HUDEP-2 (cell line): ENCODE measurements at regions not wholly inside any gene's neighbourhood (a gene's known extent, or its start where the extent isn't known, plus 50 kb on each side); places are given as distances from the start of the nearest gene placed in this dataset.

Source experiments
- DNase-seq, 76 experiments: peaks; one replicate each; lab custom pipeline; 2025; ENCODE audit not compliant: unreplicated experiment in 76 of 76; lab: John Stamatoyannopoulos, UW

DNA sequence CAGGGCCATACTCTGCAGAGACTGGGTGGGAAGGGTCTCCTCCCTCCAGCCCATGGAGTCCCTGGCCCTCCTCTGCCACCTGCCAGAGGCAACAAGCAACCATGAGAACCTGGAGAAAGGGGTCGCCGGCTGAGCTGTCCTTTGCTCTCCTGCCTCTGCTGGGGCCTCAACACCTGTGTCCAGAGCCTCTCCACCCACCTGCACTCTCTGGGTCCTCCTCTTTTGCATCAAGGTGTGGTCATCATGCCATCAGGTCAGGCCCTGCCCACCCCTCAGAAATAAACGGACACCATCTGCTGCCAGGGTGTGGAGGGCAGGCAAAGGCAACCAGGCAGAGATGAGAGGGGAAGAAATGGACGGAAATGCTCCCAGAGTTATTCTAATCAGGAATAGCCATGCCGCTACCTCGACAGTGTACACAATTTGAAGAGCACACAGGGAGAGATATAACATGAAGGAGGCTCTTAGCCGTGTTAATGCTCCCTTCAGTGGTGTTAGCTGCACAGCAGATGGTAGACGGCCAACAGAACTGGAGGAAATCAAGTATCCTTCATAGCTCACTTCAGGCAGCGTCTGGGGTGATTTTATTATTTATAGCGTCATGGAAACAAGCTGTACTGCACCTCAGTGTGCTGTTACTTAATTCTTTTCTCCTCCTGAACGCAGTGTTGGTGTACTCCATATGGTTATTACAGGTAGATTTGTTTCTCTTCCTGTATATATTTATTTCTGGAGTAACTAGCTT lies 247.9 kb downstream of the TSN start:
- no peak for DNase-seq

DNA sequence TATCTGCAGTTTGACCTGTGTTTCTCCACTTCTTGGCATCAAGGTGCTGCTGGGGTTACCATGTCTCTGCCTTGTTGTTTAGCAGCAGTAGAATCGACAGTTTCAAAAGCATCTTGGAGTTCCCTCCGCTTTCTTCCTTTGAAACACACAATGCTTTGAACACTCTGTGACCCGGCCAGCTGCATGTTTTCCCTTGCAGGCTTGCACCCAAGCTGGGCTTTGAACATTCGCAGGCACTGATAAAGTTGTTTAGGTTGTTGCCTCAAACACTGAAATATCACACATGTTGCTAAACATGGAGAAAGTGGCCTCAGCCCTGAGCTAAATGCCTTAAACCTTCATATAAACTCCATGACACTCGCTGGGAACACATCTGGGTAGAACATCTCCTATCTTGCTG lies 251.7 kb downstream of the TSN start:
- no peak for DNase-seq

GRCh38 chr2:122007577-122007976 lies 252.1 kb downstream of the TSN start:
- DNase-seq = no peak

GRCh38 chr2:122009561-122009960 lies 254.1 kb downstream of the TSN start:
- no peak for DNase-seq

- no peak for DNase-seq
Observed at GRCh38 chr2:122011493-122012270, 256.2 kb downstream of the TSN start.

GRCh38 chr2:122018736-122019135 lies 263.3 kb downstream of the TSN start:
- no peak for DNase-seq

GRCh38 chr2:122019724-122020123 lies 264.3 kb downstream of the TSN start:
- DNase-seq = no peak

- no peak for DNase-seq
Observed at GRCh38 chr2:122020377-122020776, 264.9 kb downstream of the TSN start.

GRCh38 chr2:122021941-122022340 lies 266.5 kb downstream of the TSN start:
- no peak for DNase-seq

DNA sequence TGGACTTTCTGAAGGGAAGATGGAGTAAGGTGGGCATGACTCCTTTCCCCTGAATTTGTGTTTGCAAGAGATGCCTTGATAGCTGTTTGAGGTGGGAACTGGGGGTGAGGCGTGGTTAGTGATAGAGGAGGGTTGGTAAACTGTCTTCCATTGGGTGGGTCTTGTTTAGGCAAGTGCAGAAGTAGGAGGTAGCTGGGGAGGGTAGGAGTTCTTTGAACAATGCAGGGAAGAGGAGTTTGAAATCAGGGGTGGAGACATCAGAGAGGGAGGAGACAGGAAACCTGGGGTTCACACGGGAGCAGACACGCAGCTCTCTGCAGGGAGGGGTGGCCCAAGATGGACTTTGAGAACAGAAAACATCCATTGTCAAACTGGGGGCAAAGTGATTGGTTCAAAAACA lies 267.1 kb downstream of the TSN start:
- no peak for DNase-seq

DNA sequence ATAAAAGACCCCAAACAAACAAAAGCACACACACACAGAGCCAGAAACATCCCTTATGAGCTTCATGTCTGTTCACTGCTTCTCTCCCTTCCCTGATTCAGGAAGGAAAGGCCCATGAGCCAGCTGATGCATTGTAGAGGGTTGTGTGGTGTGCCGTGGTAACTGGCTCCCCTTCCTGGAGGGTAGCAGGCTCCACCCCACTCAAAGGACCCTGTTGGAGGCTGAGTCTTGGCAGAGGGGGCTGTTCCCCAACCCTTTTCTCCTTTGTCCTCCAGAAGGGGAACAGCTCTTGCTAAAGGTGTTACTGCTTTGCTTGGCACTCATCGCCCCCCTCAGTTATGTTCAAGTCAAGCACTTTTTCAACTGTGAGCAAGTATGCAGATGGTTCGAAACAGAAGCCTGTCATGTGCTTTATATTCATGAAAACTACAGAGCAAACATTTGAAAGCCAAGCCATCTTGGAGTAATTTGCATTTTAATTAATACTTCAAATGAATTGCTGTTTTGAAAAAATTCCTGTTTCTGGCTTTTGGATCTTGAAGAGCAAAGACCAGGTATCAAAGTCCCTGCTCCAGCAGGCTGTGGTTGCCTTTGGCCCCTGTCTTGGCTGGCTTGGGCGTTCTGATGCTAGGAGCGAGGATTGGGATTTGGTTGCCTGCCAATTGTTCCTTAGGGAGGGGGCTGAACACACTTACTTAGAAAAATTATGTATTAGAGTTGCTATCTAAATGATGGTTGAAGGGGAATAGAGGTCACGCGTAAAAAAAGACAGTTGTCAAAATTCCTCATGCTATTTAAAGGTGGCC lies 267.8 kb downstream of the TSN start:
- no peak for DNase-seq

DNA sequence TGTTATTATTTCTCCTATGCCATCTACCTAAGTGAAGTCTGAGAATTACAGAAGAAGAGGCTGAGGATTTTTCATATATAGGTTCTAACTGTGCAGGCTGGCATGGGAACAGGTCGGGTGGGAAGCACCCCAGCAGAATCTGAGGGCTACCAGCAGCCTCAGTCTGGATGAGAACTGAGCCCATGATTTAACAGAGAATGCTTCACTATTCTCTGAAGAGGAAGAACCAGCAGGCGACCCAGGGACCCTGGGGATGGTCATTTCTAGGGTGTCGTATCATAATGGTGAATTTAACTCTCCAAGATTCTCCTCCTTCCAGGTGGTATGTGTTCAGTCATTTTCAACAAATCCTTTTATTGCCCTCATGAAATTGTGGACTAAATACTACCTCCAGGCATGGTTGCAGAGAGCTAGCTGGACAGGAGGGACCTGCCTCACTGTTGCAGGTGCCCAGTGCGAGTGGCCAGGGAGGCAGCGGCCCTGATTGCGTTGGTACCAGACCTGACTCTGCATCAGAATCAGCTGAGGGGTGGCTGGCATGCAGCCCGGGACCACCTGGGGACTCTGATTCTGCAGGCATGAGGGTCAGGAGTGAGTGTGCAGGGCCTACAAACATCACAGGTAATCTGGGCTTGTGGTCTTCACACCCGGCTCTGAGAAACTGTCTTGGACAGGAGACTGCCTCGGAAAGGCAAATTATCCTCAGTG lies 272.2 kb downstream of the TSN start:
- DNase-seq = no peak

DNA sequence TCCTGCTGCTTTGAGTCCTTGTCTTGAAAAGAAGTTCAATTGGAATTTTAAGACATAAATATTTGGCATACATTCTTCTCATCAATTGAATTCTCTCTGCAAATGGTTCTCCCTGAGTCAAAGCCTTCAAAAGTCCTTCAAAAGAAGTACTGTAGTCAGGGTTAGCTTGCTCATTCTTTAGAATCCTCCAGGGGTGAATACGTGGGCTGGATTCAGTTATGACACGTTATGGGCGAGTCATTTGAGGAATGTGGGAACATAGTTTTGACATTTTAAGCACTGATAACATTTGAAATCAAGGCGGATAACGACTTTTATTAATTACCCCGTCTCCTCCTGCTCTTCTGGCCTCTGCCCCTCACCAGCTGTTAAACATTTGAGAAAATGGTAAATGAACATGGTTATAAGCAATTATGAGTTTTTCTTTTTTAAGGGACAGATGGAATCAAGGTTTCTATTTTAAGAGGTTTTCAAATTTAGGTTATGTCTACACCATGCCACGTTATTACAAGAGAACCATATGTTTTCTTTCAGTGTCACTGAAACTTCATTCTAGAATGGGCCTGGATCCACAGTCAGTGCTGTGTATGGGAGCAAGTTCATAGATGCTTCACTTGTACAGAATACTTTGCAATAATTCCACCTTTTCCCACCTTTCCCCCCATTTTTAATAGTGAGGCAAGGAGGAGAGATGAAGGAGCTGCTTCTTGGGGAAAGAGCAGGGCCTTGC lies 273.1 kb downstream of the TSN start:
- DNase-seq = no peak

DNA sequence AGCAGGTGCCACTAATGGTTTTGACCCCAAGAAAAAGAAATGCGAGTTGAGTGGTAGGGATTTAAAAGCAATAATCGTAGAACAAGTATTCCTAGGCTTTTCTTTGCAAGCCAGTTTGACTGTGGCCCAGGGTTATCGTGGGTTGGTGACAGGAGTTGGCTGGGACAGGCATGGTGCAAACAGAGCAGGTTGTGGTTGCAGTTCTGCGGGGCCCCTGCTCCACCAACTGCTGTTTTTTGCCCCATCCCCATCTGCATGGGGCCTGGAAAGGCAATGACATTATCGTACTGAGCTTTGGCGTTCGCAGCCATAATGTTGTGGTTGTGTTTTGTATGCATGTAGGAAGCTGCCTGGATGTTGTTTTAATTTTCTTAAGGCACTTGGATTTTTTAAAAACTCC lies 274.0 kb downstream of the TSN start:
- no peak for DNase-seq

DNA sequence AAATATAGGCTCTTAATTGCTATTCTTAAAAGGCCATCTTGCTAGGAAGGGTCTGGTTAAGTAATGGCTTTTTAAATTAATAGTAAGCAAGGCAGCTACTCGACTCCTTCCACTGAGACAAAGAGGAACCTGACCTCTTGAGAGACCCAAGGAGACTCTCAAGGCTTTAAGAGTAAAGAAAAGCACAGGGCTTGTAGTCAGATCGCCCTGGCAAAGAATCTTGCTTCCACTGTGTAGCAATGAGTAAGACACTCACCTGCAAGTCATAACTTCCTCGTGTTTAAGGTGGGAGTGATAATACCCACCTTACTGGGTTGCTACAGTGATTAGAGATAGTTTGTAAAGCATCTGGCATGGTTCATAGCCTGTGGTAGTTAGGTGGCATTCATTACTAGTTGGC lies 274.5 kb downstream of the TSN start:
- no peak for DNase-seq

- DNase-seq = peak in 8 of 76 experiments; percentile 1 to 32 (median 6)
Observed at GRCh38 chr2:122031544-122032263, 276.3 kb downstream of the TSN start.

- DNase-seq = no peak
Observed at GRCh38 chr2:122032264-122032645, 276.8 kb downstream of the TSN start.

GRCh38 chr2:122033778-122034177 lies 278.3 kb downstream of the TSN start:
- no peak for DNase-seq

GRCh38 chr2:122034344-122034743 lies 278.9 kb downstream of the TSN start:
- DNase-seq = no peak

DNA sequence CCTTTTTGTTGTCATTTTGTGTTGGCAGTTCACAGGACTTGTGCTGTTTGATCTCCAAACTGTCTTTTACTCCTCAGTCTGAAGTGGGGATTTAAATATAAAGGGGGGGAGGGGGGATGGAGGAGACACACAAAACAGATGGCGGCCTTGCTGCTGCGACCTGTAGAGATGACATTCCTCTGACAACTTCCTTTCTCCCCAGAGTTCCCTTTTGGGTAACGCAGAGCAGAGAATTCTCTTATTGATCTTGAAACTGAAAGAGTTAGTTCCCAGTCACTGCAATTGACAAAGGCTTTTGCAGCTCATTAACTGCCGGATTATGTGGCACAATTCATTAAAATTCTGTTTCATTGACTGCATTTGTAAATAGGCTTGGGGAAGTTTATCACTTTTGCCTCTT lies 279.3 kb downstream of the TSN start:
- DNase-seq = no peak
